Stimulated activated naive CD8-positive, alpha-beta T cell treated with anti-CD3 and anti-CD28 coated beads, Interleukin-15, Interleukin-2, amounts not matched to agents 100 ng/mL and 50 ng/mL, for 24 hours (primary cell): ENCODE measurements at regions not wholly inside any gene's neighbourhood (a gene's known extent, or its start where the extent isn't known, plus 50 kb on each side); places are given as distances from the start of the nearest gene placed in this dataset.
"Not testable (repeated sequence)": the region's sequence is repeated elsewhere in the genome, so short reads cannot be mapped to it uniquely, and the experiment has no call there.

Source experiments
- H3K27ac Mint-ChIP-seq: one replicate; pipeline ENCODE4 v1.8.0; 2021; ENCODE audit warnings: mild to moderate bottlenecking, mixed read lengths
- H3K27me3 Mint-ChIP-seq: one replicate; pipeline ENCODE4 v1.8.0; 2021; ENCODE audit warnings: mixed read lengths
- H3K36me3 Mint-ChIP-seq: one replicate; pipeline ENCODE4 v1.8.0; 2021; ENCODE audit warnings: low read depth, mixed read lengths
- H3K4me1 Mint-ChIP-seq: one replicate; pipeline ENCODE4 v1.8.0; 2021; ENCODE audit warnings: low read depth, mixed read lengths
- H3K4me3 Mint-ChIP-seq: one replicate; pipeline ENCODE4 v1.8.0; 2021; ENCODE audit warnings: mild to moderate bottlenecking, mixed read lengths
- H3K9me3 Mint-ChIP-seq: one replicate; pipeline ENCODE4 v1.8.0; 2021; ENCODE audit warnings: mixed read lengths

DNA sequence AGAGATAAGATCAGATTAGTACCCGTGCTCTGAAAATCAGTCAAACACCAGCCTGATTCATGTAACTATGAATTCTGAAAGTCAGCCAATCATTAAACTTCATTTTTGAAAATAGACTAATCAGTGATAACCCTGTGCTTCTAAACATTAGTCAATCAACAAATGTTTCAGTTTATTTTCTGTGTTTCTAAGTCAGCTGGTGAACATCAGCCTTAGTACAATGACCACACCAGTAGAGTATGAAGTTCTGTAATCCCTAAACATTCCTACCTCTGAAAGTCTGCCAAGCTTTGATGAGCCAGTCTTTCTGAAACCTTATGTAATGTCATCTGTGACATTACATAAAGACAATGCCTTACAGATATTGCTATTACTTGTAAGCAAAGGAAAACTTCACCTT lies 807.4 kb upstream of the CRIM1 start:
- H3K9me3 Mint-ChIP-seq: peaks cover 5% of the 10 kb centered on the region
- H3K36me3 Mint-ChIP-seq: no peaks in the 10 kb centered on the region
- H3K4me3 Mint-ChIP-seq: no peak overlapping the region
- H3K4me1 Mint-ChIP-seq: no peaks in the 10 kb centered on the region
- no peaks in the 10 kb centered on the region for H3K27me3 Mint-ChIP-seq
- H3K27ac Mint-ChIP-seq: no peak overlapping the region

GRCh38 chr2:35545301-35545700 lies 810.3 kb upstream of the CRIM1 start:
- H3K4me1 Mint-ChIP-seq: no peaks in the 10 kb centered on the region
- no peak overlapping the region for H3K4me3 Mint-ChIP-seq
- H3K27ac Mint-ChIP-seq: no peak overlapping the region
- H3K9me3 Mint-ChIP-seq: peaks cover 5% of the 10 kb centered on the region
- H3K27me3 Mint-ChIP-seq: no peaks in the 10 kb centered on the region
- H3K36me3 Mint-ChIP-seq: no peaks in the 10 kb centered on the region

DNA sequence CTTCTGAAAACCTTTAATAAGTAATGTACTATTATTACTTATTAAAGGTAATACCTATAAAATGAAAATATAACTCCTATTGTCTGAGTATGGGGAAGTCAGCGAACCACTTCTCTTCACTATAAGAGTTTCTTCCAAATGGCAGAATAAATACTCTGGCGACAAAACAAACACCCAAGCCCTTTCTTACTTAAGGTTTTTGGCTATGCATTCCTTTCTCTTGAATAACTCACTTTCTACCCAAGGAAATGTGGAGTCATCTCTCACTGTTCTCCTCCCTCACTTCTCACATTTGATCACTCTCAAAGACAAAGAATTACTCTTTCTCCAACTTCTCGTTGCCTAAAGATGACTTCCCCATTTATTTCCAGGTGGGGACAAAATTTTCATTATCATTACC lies 816.8 kb upstream of the CRIM1 start:
- no peak overlapping the region for H3K4me3 Mint-ChIP-seq
- H3K36me3 Mint-ChIP-seq: no peaks in the 10 kb centered on the region
- no peaks in the 10 kb centered on the region for H3K27me3 Mint-ChIP-seq
- H3K27ac Mint-ChIP-seq: no peak overlapping the region
- H3K9me3 Mint-ChIP-seq: no peaks in the 10 kb centered on the region
- H3K4me1 Mint-ChIP-seq: no peaks in the 10 kb centered on the region

GRCh38 chr2:35530615-35531135 lies 824.9 kb upstream of the CRIM1 start:
- no peaks in the 10 kb centered on the region for H3K4me1 Mint-ChIP-seq
- peaks cover under 1% of the 10 kb centered on the region for H3K9me3 Mint-ChIP-seq
- no peak overlapping the region for H3K27ac Mint-ChIP-seq
- H3K36me3 Mint-ChIP-seq: no peaks in the 10 kb centered on the region
- H3K4me3 Mint-ChIP-seq: no peak overlapping the region
- no peaks in the 10 kb centered on the region for H3K27me3 Mint-ChIP-seq

GRCh38 chr2:35526741-35527140 lies 828.8 kb upstream of the CRIM1 start:
- H3K27ac Mint-ChIP-seq: no peak overlapping the region

DNA sequence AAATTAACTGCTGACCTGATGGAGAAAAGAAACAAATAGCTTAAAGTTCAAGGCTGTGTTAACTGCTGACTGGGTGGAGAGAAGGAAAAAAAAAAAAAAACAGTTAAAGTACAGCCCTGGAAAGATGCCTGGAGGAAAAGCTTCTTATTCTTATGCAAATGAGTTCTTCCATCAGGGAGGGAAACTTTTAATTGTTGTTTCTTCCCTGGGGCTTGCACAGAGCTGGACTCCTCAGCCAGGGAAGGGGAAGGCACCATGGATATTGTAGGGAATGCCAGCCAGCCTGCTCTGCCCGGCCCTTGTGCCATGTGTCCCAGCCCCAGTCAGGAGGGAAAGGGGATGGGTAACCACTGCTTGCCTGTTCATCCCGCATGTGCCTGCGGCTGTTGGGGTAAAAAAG lies 833.1 kb upstream of the CRIM1 start:
- Mint-ChIP-seq H3K4me1 (no peaks in the 10 kb centered on the region), H3K27me3 (no peaks in the 10 kb centered on the region), H3K4me3 (no peak overlapping the region), H3K27ac (no peak overlapping the region), H3K9me3 (peaks cover 15% of the 10 kb centered on the region), H3K36me3 (no peaks in the 10 kb centered on the region)

More at GRCh38 chr2:35526741-35527140, 828.8 kb upstream of the CRIM1 start:
- H3K4me1 Mint-ChIP-seq: no peaks in the 10 kb centered on the region
- H3K9me3 Mint-ChIP-seq: peaks cover 7% of the 10 kb centered on the region
- H3K27me3 Mint-ChIP-seq: no peaks in the 10 kb centered on the region
- no peak overlapping the region for H3K4me3 Mint-ChIP-seq
- H3K36me3 Mint-ChIP-seq: no peaks in the 10 kb centered on the region

DNA sequence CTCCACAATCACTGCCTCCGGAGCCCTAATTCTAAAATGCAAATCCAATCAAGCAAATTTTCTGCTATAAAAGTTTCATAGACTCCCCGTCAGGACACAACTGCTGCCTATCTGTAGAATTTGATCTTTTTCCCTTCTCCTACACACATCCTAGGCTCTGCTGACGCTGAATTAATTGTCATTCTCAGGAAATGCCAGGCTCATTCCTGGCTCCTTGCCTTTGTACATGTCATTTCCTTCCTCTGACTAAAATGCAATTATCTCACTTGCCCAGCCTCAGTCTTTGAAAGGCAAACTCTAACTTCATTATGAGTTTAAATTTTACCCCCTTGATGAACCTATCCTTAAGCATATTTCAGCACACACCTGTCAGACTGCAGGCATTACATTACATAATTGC lies 844.9 kb upstream of the CRIM1 start:
- no peaks in the 10 kb centered on the region for H3K36me3 Mint-ChIP-seq
- no peaks in the 10 kb centered on the region for H3K9me3 Mint-ChIP-seq
- no peaks in the 10 kb centered on the region for H3K27me3 Mint-ChIP-seq
- H3K4me3 Mint-ChIP-seq: no peak overlapping the region
- no peaks in the 10 kb centered on the region for H3K4me1 Mint-ChIP-seq
- H3K27ac Mint-ChIP-seq: no peak overlapping the region

GRCh38 chr2:35508601-35509000 lies 847.0 kb upstream of the CRIM1 start:
- no peaks in the 10 kb centered on the region for H3K27me3 Mint-ChIP-seq
- no peaks in the 10 kb centered on the region for H3K9me3 Mint-ChIP-seq

GRCh38 chr2:35504419-35504818 lies 851.2 kb upstream of the CRIM1 start:
- Mint-ChIP-seq H3K9me3 (peaks cover 3% of the 10 kb centered on the region), H3K27me3 (no peaks in the 10 kb centered on the region), H3K27ac (no peak overlapping the region), H3K36me3 (no peaks in the 10 kb centered on the region), H3K4me3 (no peak overlapping the region), H3K4me1 (no peaks in the 10 kb centered on the region)

More at GRCh38 chr2:35508601-35509000, 847.0 kb upstream of the CRIM1 start:
- Mint-ChIP-seq H3K36me3 (no peaks in the 10 kb centered on the region), H3K4me1 (no peaks in the 10 kb centered on the region), H3K27ac (no peak overlapping the region), H3K4me3 (no peak overlapping the region)

DNA sequence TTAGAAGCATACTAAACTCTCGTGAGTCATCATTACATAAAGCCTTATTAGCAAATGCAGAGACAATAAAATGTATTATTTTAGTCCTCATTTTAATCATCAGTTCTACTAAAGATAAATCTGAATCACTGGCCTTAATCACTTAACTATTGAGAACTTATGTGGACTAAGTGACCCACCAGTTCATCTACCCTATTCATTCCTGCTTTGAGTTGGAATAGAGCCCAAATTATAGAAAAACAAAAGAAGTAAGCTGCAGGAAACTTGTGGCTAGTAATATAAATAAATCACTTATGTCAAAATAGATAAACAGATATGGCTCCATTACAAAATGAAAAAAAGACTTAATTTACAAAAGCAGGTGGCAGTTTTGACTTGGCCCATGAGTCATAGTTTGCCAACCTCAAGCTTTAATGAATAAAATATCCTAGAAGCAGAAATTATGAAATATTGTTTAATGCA lies 851.8 kb upstream of the CRIM1 start:
- Mint-ChIP-seq H3K27me3 (no peaks in the 10 kb centered on the region), H3K4me1 (no peaks in the 10 kb centered on the region), H3K9me3 (peaks cover 3% of the 10 kb centered on the region), H3K4me3 (no peak overlapping the region), H3K36me3 (no peaks in the 10 kb centered on the region), H3K27ac (no peak overlapping the region)

DNA sequence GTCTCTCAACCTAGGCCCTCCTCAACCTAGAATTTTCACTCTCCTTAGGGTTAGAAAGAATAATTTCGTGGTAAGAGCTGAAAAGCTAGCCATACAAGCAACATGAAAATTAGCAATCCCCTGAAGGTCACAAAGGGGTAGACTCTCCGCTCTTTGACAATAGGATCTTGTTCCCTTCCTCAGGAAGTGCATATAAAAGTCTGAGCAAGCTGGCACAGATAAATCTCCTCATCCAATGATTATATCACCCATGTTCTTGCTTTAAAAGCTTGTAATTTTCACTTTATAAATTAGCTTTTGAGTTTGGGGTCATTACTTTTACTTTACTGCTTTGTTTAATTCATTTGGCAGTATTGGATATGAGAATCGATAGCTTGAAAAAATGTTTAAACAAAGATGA lies 852.3 kb upstream of the CRIM1 start:
- Mint-ChIP-seq H3K27me3 (no peaks in the 10 kb centered on the region), H3K36me3 (no peaks in the 10 kb centered on the region), H3K9me3 (peaks cover 3% of the 10 kb centered on the region), H3K4me1 (no peaks in the 10 kb centered on the region), H3K4me3 (no peak overlapping the region), H3K27ac (no peak overlapping the region)

DNA sequence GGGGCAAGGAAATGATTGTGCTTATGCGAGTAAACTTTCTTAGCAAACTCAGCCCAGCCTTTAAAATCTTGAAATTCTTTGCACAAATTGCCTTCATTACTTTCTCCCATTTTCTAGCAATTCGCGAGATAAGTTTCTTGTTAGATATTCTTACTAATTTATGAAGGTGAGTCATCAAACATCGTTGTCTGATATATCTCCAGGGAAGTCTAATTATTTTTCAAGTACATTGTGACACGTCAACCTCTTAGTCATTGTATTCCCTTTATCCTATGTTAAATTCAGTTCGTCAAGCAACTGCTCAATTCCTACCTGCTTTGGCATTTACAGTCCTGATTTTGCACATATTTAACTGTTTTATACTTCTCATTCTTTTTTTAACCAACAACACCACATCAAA lies 854.5 kb upstream of the CRIM1 start:
- Mint-ChIP-seq H3K27ac (no peak overlapping the region), H3K4me1 (no peaks in the 10 kb centered on the region), H3K27me3 (no peaks in the 10 kb centered on the region), H3K36me3 (no peaks in the 10 kb centered on the region), H3K9me3 (peaks cover 3% of the 10 kb centered on the region), H3K4me3 (no peak overlapping the region)

- no peaks in the 10 kb centered on the region for H3K27me3 Mint-ChIP-seq
- H3K27ac Mint-ChIP-seq: no peak overlapping the region
- no peaks in the 10 kb centered on the region for H3K36me3 Mint-ChIP-seq
- no peaks in the 10 kb centered on the region for H3K4me1 Mint-ChIP-seq
- H3K4me3 Mint-ChIP-seq: no peak overlapping the region
- H3K9me3 Mint-ChIP-seq: no peaks in the 10 kb centered on the region
Observed at GRCh38 chr2:35496022-35496421, 859.6 kb upstream of the CRIM1 start.

- H3K27me3 Mint-ChIP-seq: no peaks in the 10 kb centered on the region
- no peak overlapping the region for H3K27ac Mint-ChIP-seq
- no peaks in the 10 kb centered on the region for H3K4me1 Mint-ChIP-seq
- H3K9me3 Mint-ChIP-seq: no peaks in the 10 kb centered on the region
- no peak overlapping the region for H3K4me3 Mint-ChIP-seq
- no peaks in the 10 kb centered on the region for H3K36me3 Mint-ChIP-seq
Observed at GRCh38 chr2:35495182-35495581, 860.4 kb upstream of the CRIM1 start.

- not testable (repeated sequence) for H3K9me3 Mint-ChIP-seq, H3K27ac Mint-ChIP-seq, H3K4me1 Mint-ChIP-seq, H3K27me3 Mint-ChIP-seq, H3K4me3 Mint-ChIP-seq, H3K36me3 Mint-ChIP-seq
Observed at GRCh38 chr2:35478121-35478520, 877.5 kb upstream of the CRIM1 start.

GRCh38 chr2:35468245-35468644 lies 887.3 kb upstream of the CRIM1 start:
- Mint-ChIP-seq H3K27me3 (no peaks in the 10 kb centered on the region), H3K36me3 (no peaks in the 10 kb centered on the region), H3K27ac (no peak overlapping the region), H3K4me3 (no peak overlapping the region), H3K4me1 (no peaks in the 10 kb centered on the region), H3K9me3 (no peaks in the 10 kb centered on the region)
